GM12878 (cell line): ENCODE measurements at regions not wholly inside any gene's neighbourhood (a gene's known extent, or its start where the extent isn't known, plus 50 kb on each side); places are given as distances from the start of the nearest gene placed in this dataset.

Experiments used
- ATAC-seq: fragments of 200-7000 bp; cut with Tn5 transposase; 3 replicates; pipeline ENCODE4 v1.9.1; 2020; ENCODE audit warnings: mild to moderate bottlenecking, moderate library complexity
- BruUV-seq: library from RNA; stranded (reverse); fragments of 400-500 nt; replicated peaks from 2 replicates; lab custom pipeline; 2021; lab: Mats Ljungman, UMichigan
- CTCF ChIA-PET: fragments of 300-600 bp; sonication (Branson Sonifier 250); formaldehyde crosslinking; extraction: SDS; loops from one replicate; lab custom pipeline; 2021; ENCODE audit warnings: inconsistent platforms; lab: Yijun Ruan, JAX
- POLR2A ChIA-PET: fragments of 350-600 bp; formaldehyde crosslinking; extraction: SDS; loops from one replicate; lab custom pipeline; 2021; ENCODE audit warnings: inconsistent platforms; lab: Charles Lee
- RAD21 ChIA-PET: fragments of 300-600 bp; sonication (Branson Sonifier 250); formaldehyde crosslinking; loops from one replicate; lab custom pipeline; 2023; ENCODE audit warnings: antibody characterized with exemption; ENCODE audit not compliant: unreplicated experiment; lab: Charles Lee
- SMC1A ChIA-PET: fragments of 300-600 bp; sonication (Branson Sonifier 250); formaldehyde crosslinking; loops from one replicate; lab custom pipeline; 2023; ENCODE audit not compliant: unreplicated experiment, uncharacterized antibody; lab: Charles Lee
- DNase-seq: peaks from one replicate; pipeline ENCODE4 v3.0.0-alpha.2; 2011; ENCODE audit warnings: low read depth, low spot score
- FAIRE-seq: peaks from 3 replicates; lab custom pipeline; 2011; peaks lifted over from hg19 to GRCh38; lab: Jason Lieb, UNC
- H2AFZ ChIP-seq: 2 replicates; pipeline ENCODE4 v1.6.0; 2011; ENCODE audit warnings: low read depth, low read length, control low read depth; ENCODE audit not compliant: control insufficient read depth
- H3K27ac ChIP-seq: 2 replicates; pipeline ENCODE4 v1.5.1; 2011; ENCODE audit warnings: control low read depth; ENCODE audit not compliant: control insufficient read depth, insufficient read depth
- H3K27me3 ChIP-seq, 2 experiments: replicated peaks in 1 of 2; 2 replicates each; pipeline versions ENCODE4 v1.6.0 to v1.6.1; 2011; ENCODE audit warnings: low read length in 1 of 2; ENCODE audit not compliant: control insufficient read depth in 2 of 2, insufficient read depth in 2 of 2
- H3K36me3 ChIP-seq, 2 experiments: 2 replicates each; pipeline ENCODE4 v1.5.1; 2011; ENCODE audit warnings: low read length in 1 of 2; ENCODE audit not compliant: control insufficient read depth in 2 of 2, insufficient read depth in 2 of 2
- H3K4me1 ChIP-seq: 2 replicates; pipeline ENCODE4 v1.6.1; 2011; ENCODE audit warnings: mild to moderate bottlenecking, low read length, moderate library complexity, mixed read lengths; ENCODE audit not compliant: control insufficient read depth, insufficient read depth
- H3K4me2 ChIP-seq: 2 replicates; pipeline ENCODE4 v1.6.0; 2011; ENCODE audit warnings: control low read depth; ENCODE audit not compliant: control insufficient read depth, insufficient read depth
- H3K4me3 ChIP-seq: fragments of 200-600 bp; sonication (generic); 2 replicates; pipeline ENCODE4 v1.5.1; 2016
- H3K79me2 ChIP-seq: 2 replicates; pipeline ENCODE4 v1.6.0; 2011; ENCODE audit warnings: low read length; ENCODE audit not compliant: control insufficient read depth, insufficient read depth
- H3K9ac ChIP-seq: 2 replicates; pipeline ENCODE4 v1.8.0; 2011; ENCODE audit warnings: low read length, control low read depth, mixed read lengths; ENCODE audit not compliant: control insufficient read depth, insufficient read depth
- H3K9me3 ChIP-seq: replicated peaks from 3 replicates; pipeline ENCODE4 v1.5.1; 2011; ENCODE audit warnings: mild to moderate bottlenecking, low read length; ENCODE audit not compliant: control insufficient read depth, insufficient read depth
- H4K20me1 ChIP-seq: 2 replicates; pipeline ENCODE4 v1.6.0; 2011; ENCODE audit not compliant: control insufficient read depth, insufficient read depth
- ASH2L ChIP-seq: fragments of 300-600, 200-600 bp; sonication (generic); IDR thresholded peaks from 2 replicates; pipeline ENCODE4 v1.6.1; 2017; ENCODE audit warnings: low read depth, mild to moderate bottlenecking, borderline replicate concordance
- CBX5 ChIP-seq: sonication (generic); IDR thresholded peaks from 2 replicates; pipeline ENCODE4 v1.6.1; 2016; ENCODE audit warnings: low read depth, moderate library complexity, mild to moderate bottlenecking, inconsistent platforms
- CHD4 ChIP-seq: fragments of 200-600 bp; sonication (generic); IDR thresholded peaks from 2 replicates; pipeline ENCODE4 v1.6.1; 2016; ENCODE audit warnings: mild to moderate bottlenecking
- FOXK2 ChIP-seq: fragments of 450-650 bp; IDR thresholded peaks from 2 replicates; pipeline ENCODE4 v1.6.1; 2017; ENCODE audit warnings: mild to moderate bottlenecking, moderate library complexity
- HDAC2 ChIP-seq: fragments of 200-600 bp; sonication (generic); IDR thresholded peaks from 2 replicates; pipeline ENCODE4 v1.6.1; 2017
- HSF1 ChIP-seq: fragments of 150-350 bp; IDR thresholded peaks from 2 replicates; pipeline ENCODE4 v1.6.1; 2014; ENCODE audit warnings: mild to moderate bottlenecking, low read depth, low read length
- PBX3 ChIP-seq: IDR thresholded peaks from 2 replicates; pipeline ENCODE4 v1.6.1; 2011; ENCODE audit warnings: mild to moderate bottlenecking, low read depth, low read length, moderate library complexity; ENCODE audit not compliant: insufficient replicate concordance
- POLR2AphosphoS2 ChIP-seq: IDR thresholded peaks from 2 replicates; pipeline ENCODE4 v1.6.1; 2011; ENCODE audit warnings: low read depth, mild to moderate bottlenecking, low read length, improper control_type of control experiment, moderate library complexity
- SIX5 ChIP-seq: IDR thresholded peaks from 2 replicates; pipeline ENCODE4 v1.6.1; 2011; ENCODE audit warnings: mild to moderate bottlenecking, low read depth, low read length, moderate library complexity; ENCODE audit not compliant: severe bottlenecking
- SMARCA5 ChIP-seq: fragments of 450-650 bp; IDR thresholded peaks from 2 replicates; pipeline ENCODE4 v1.6.1; 2017; ENCODE audit warnings: mild to moderate bottlenecking
- SUZ12 ChIP-seq: fragments of 200-600 bp; sonication (generic); IDR thresholded peaks from one replicate; pipeline ENCODE4 v1.6.1; 2018; ENCODE audit warnings: antibody characterized with exemption, mild to moderate bottlenecking; ENCODE audit not compliant: unreplicated experiment
- ZNF207 ChIP-seq: fragments of 450-650 bp; IDR thresholded peaks from 2 replicates; pipeline ENCODE4 v1.6.1; 2014; ENCODE audit warnings: antibody characterized with exemption, mild to moderate bottlenecking, borderline replicate concordance
- ZNF274 ChIP-seq: IDR thresholded peaks from one replicate; pipeline ENCODE4 v1.8.0; 2011; ENCODE audit not compliant: insufficient read length, insufficient read depth
- ZZZ3 ChIP-seq: IDR thresholded peaks from 2 replicates; pipeline ENCODE4 v1.6.1; 2011; ENCODE audit warnings: low read depth; ENCODE audit not compliant: control insufficient read depth, insufficient read length
- WGBS: methylation state at CpG from one replicate; pipeline ENCODE4 v1.1.6; 2016; ENCODE audit warnings: low lambda C conversion rate; ENCODE audit not compliant: insufficient replicate concordance, insufficient coverage; ENCODE audit errors: missing lambda C conversion rate; 5-methylcytosine and 5-hydroxymethylcytosine counted together
- in situ Hi-C: fragments of 300-500 bp; cut with MboI; formaldehyde crosslinking; loops from 9 replicates; pipeline ENCODE4 v1.14.3; 2018; ENCODE audit warnings: mixed read lengths
- intact Hi-C: fragments of 100-400 bp; cut with micrococcal nuclease; formaldehyde crosslinking; loops from one replicate; pipeline ENCODE4 v1.14.2; 2022; ENCODE audit not compliant: unreplicated experiment

GRCh38 chr1:78284354-78284753 lies 206.4 kb upstream of the PTGFR start (continued):
- TF ChIP-seq SMARCA5 (no peak), ZNF207 (no peak), FOXK2 (no peak), SIX5 (no peak), SUZ12 (no peak)

- ATAC-seq: no peak
These were observed 204.1 kb upstream of the PTGFR start for GRCh38 chr1:78286686-78287085.

More at GRCh38 chr1:78286686-78287085, 204.1 kb upstream of the PTGFR start:
- H3K9ac ChIP-seq: no peak overlapping the region
- no peak overlapping the region for H2AFZ ChIP-seq
- intact Hi-C loops: no loop called here
- in situ Hi-C loops: no loop called here
- H3K79me2 ChIP-seq: no peaks in the 10 kb centered on the region
- no peaks in the 10 kb centered on the region for H3K4me1 ChIP-seq
- H4K20me1 ChIP-seq: no peaks in the 10 kb centered on the region
- no peak for TF ChIP-seq PBX3
- TF ChIP-seq CBX5: no peak
- no peak for TF ChIP-seq ASH2L
- TF ChIP-seq CHD4: no peak
- no peak for TF ChIP-seq ZNF274
- TF ChIP-seq POLR2AphosphoS2: no peak
- TF ChIP-seq ZZZ3: no peak
- TF ChIP-seq HSF1: no peak
- TF ChIP-seq HDAC2: no peak
- BruUV-seq: no TSS peak
- H3K9me3 ChIP-seq: no peaks in the 10 kb centered on the region
- H3K36me3 ChIP-seq: no peaks in the 10 kb centered on the region
- POLR2A ChIA-PET: no interaction called here
- no peak overlapping the region for H3K4me3 ChIP-seq
- H3K4me2 ChIP-seq: no peak overlapping the region
- 2% methylated on average over 3 of the region's 3 CpGs for WGBS
- no peak for FAIRE-seq
- no peak overlapping the region for H3K27ac ChIP-seq
- CTCF ChIA-PET: no interaction called here
- RAD21 ChIA-PET: no interaction called here
- no peaks in the 10 kb centered on the region for H3K27me3 ChIP-seq
- DNase-seq: no peak
- SMC1A ChIA-PET: no interaction called here
